Progenitor cell of endocrine pancreas (in vitro differentiated cells): ENCODE measurements at regions not wholly inside any gene's neighbourhood (a gene's known extent, or its start where the extent isn't known, plus 50 kb on each side); places are given as distances from the start of the nearest gene placed in this dataset.

ENCODE experiments used
- DNase-seq: peaks from one replicate; pipeline ENCODE4 v3.0.0; 2021; ENCODE audit warnings: low spot score; ENCODE audit not compliant: unreplicated experiment
- H3K27ac Mint-ChIP-seq: 2 replicates; pipeline ENCODE4 v1.8.0; 2021; ENCODE audit warnings: mild to moderate bottlenecking, moderate library complexity, mixed read lengths
- H3K27me3 Mint-ChIP-seq: 2 replicates; pipeline ENCODE4 v1.8.0; 2021; ENCODE audit warnings: mixed read lengths
- H3K36me3 Mint-ChIP-seq: 2 replicates; pipeline ENCODE4 v1.8.0; 2022; ENCODE audit warnings: mixed read lengths; ENCODE audit not compliant: insufficient read depth
- H3K4me1 Mint-ChIP-seq: 2 replicates; pipeline ENCODE4 v1.8.0; 2021; ENCODE audit warnings: low read depth, mixed read lengths
- H3K4me3 Mint-ChIP-seq: 2 replicates; pipeline ENCODE4 v1.8.0; 2021; ENCODE audit warnings: low read depth, mild to moderate bottlenecking, moderate library complexity, mixed read lengths
- H3K9me3 Mint-ChIP-seq: 2 replicates; pipeline ENCODE4 v1.8.0; 2021; ENCODE audit warnings: low read depth, mixed read lengths
- TF ChIP-seq, protein P1 (sequence below): fragments of 200-600 bp; sonication (generic); IDR thresholded peaks from one replicate; pipeline ENCODE4 v1.5.0; 2021; ENCODE audit warnings: antibody characterized with exemption, mild to moderate bottlenecking; ENCODE audit not compliant: unreplicated experiment

DNA sequence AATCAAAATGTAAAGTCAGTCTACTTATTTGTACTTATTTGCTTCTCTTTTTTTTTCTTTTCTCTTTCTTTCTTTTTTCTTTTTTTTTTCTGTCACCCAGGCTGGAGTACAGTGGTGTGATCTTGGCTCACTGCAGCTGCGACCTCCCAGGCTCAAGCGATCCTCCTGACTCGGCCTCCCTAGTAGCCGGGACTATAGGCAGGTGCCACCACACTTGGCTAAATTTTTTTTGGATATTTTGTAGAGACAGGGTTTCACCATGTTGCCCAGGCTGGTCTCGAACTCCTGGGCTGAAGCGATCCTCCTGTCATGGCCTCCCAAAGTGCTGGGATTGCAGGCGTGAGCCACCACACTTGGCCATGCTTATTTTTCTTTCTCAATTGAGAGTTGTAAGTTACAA is 98.8 kb upstream of the ZBTB40 start:
- TF ChIP-seq, protein P1, sequence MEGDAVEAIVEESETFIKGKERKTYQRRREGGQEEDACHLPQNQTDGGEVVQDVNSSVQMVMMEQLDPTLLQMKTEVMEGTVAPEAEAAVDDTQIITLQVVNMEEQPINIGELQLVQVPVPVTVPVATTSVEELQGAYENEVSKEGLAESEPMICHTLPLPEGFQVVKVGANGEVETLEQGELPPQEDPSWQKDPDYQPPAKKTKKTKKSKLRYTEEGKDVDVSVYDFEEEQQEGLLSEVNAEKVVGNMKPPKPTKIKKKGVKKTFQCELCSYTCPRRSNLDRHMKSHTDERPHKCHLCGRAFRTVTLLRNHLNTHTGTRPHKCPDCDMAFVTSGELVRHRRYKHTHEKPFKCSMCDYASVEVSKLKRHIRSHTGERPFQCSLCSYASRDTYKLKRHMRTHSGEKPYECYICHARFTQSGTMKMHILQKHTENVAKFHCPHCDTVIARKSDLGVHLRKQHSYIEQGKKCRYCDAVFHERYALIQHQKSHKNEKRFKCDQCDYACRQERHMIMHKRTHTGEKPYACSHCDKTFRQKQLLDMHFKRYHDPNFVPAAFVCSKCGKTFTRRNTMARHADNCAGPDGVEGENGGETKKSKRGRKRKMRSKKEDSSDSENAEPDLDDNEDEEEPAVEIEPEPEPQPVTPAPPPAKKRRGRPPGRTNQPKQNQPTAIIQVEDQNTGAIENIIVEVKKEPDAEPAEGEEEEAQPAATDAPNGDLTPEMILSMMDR, result no peak
- Mint-ChIP-seq H3K4me3 (no peak overlapping the region), H3K9me3 (no peaks in the 10 kb centered on the region), H3K27me3 (peaks cover 52% of the 10 kb centered on the region), H3K27ac (no peak overlapping the region), H3K36me3 (no peaks in the 10 kb centered on the region), H3K4me1 (peaks cover 28% of the 10 kb centered on the region)
- no peak for DNase-seq

DNA sequence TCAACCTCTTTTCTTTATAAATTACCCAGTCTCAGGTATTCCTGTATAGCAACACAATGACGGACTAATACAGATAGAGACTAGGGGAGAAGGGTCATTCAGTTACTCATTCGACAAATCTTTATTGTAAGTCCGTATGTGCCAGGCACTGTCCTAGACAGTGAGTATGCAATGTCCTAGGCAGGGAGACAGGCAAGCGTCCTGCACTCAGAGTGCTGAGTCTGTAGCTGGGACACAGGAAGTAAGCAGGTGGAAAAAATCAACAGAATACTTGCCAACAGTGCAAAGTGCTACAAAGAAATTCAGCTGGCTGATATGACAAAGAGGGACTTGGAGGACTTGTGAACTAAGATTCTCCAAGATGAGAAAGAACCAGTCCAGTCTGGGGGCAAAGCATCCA is 92.2 kb upstream of the ZBTB40 start:
- no peak for DNase-seq
- TF ChIP-seq, protein P1, result no peak
- H3K4me3 Mint-ChIP-seq, result no peak overlapping the region
- H3K36me3 Mint-ChIP-seq, result no peaks in the 10 kb centered on the region
- no peak overlapping the region for H3K27ac Mint-ChIP-seq
- no peaks in the 10 kb centered on the region for H3K4me1 Mint-ChIP-seq
- H3K27me3 Mint-ChIP-seq, result peaks cover 60% of the 10 kb centered on the region
- no peaks in the 10 kb centered on the region for H3K9me3 Mint-ChIP-seq

DNA sequence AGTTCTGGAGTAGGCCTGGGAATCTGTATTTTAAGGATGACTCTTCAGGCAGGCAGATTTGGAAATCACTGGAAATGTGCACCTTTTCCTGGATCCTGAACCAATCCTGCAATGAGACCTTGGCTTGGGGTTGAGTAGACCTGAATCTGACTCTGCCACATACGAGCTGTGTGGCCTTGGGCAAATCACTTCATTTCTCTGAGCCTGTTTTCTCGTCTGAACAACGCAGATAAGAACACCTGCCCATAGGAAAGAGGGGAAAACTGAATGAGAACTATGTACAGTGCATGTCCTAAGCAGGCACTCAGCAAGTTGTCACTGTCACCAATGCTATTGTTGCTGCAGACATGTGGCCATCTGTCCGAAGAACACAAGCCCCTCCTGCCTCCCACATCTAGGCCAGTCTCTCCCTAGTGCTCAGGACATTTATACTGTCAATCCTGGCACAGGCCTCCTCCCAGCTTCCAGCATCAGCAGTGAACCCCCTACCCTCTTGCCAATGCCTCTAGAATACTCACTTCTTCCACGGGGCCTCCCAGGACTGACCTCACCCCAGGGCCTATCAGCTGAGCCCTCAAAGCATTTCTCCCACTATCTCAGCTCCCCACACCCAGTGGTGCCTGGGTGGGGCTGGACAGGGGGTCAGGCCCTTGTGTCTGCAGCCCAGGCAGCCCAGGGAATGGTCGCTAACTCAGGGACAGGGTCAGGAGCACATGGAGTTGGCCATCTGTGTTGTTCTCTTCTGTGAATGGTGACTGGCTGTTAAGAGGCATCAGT is 88.8 kb upstream of the ZBTB40 start:
- DNase-seq, result no peak
- TF ChIP-seq, protein P1, result no peak
- Mint-ChIP-seq H3K4me1 (no peaks in the 10 kb centered on the region), H3K4me3 (no peak overlapping the region), H3K36me3 (no peaks in the 10 kb centered on the region), H3K27ac (no peak overlapping the region), H3K27me3 (peaks cover 74% of the 10 kb centered on the region), H3K9me3 (no peaks in the 10 kb centered on the region)

- no peak for DNase-seq
- Mint-ChIP-seq H3K36me3 (no peaks in the 10 kb centered on the region), H3K4me1 (no peaks in the 10 kb centered on the region), H3K27me3 (peaks cover 71% of the 10 kb centered on the region), H3K27ac (no peak overlapping the region), H3K4me3 (no peak overlapping the region), H3K9me3 (no peaks in the 10 kb centered on the region)
- TF ChIP-seq, protein P1, result no peak
These were observed 88.0 kb upstream of the ZBTB40 start for GRCh38 chr1:22363403-22364325.

- no peak for DNase-seq
- H3K27me3 Mint-ChIP-seq, result peaks cover 72% of the 10 kb centered on the region
- no peaks in the 10 kb centered on the region for H3K36me3 Mint-ChIP-seq
- no peaks in the 10 kb centered on the region for H3K9me3 Mint-ChIP-seq
- H3K4me1 Mint-ChIP-seq, result no peaks in the 10 kb centered on the region
- no peak overlapping the region for H3K4me3 Mint-ChIP-seq
- no peak overlapping the region for H3K27ac Mint-ChIP-seq
- TF ChIP-seq, protein P1, result no peak
These were observed 87.4 kb upstream of the ZBTB40 start for GRCh38 chr1:22364326-22364650.
